SW 1271 (cell line): ENCODE measurements at regions not wholly inside any gene's neighbourhood (a gene's known extent, or its start where the extent isn't known, plus 50 kb on each side); places are given as distances from the start of the nearest gene placed in this dataset.
"Not testable (repeated sequence)": the region's sequence is repeated elsewhere in the genome, so short reads cannot be mapped to it uniquely, and the experiment has no call there.

Experiments
- DNase-seq, 2 experiments: peaks; one replicate each; lab custom pipeline; 2025; lab: John Stamatoyannopoulos, UW

DNA sequence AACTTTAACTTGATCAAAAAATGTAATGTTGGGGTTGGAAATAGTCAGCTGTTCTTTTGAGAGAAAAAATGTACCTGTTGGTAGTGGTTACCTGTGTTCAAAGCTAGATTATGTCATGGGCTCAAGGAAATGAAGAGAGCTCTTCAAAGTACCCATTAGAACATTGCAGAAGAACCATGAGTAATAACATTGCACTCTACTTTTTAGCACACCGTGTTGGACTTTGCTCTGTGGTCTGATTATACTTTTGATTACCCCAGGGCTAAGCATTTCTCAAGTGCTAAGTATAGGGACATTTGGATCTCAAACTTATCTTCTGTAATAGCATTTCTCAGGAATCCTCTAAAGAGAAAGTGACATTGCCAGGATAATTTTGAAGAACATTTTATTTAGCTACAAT is 1122.8 kb upstream of the CELF4 start:
- no peak for DNase-seq

DNA sequence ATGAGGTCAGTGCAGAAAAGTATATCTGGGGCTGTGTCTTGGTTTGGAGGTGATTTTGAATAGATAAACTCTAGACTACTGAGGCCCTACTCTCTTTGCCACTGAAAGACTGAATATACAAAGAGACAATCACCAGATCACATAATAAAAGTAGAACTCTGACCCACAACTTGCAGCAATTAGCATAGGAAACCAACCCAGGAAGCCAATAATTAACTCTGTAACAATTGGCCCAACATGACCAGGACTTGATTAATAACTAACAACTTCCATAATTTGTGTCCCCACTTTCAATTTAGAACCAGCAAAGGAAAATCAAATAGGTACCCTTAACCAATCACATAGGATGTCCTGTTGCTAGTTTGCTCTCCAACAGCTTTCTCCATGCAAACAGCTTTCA is 1104.9 kb upstream of the CELF4 start:
- no peak for DNase-seq

DNA sequence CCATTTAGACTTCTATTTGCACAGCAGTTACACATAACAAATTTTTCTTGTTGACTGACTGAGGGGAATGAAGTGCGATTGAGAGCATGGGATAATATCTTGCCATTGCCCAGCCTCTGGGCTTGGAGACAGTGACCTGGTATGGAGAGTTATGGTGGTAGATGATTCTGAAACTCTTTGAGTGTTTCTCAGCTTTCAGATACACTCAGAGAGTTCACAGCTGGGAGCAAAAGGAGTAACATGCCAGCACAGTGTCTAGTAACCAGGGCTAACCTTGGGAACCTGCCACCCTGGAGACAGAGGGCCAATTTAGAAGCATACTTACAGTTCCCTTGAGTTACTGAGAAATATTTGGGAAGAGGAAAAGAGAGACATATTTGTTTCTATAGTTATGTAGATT is 1099.3 kb upstream of the CELF4 start:
- no peak for DNase-seq

DNA sequence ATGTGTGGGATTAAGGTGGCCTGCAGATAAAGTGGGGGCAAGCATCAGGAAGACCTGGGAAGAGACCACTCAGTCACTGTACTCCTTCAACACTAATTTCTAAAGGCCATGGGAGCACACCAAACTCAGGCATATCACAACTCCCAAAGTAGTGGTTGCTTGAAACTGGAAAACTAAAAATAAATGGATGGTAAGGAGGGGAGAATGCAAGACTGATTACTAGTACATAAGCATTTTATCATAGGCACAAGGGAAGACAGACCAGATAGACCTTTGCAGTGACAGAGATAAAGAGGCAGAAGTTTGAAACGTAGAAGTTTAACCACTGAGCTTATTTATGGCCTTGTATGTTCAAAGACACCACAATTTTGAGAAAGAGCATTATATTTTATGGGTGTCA is 1098.1 kb upstream of the CELF4 start:
- DNase-seq, result no peak

DNA sequence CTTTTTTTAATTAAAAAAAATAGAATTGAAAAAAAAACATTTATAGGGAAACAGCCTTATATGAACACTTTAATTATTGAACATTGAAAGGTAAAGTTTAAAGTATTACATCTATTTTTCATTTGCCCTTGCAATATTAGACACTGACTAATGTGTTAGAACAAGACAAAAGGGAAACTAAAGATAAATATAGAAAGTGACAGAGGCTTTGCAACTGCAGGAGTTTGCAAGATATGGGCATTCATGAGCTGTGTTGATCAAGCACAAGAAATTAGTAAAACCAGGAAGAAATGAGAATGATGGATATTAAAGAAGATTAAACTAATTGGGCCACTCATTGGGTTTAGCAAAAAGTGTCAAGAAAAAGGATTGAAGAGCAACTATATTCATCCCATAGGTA is 1097.7 kb upstream of the CELF4 start:
- no peak for DNase-seq

DNA sequence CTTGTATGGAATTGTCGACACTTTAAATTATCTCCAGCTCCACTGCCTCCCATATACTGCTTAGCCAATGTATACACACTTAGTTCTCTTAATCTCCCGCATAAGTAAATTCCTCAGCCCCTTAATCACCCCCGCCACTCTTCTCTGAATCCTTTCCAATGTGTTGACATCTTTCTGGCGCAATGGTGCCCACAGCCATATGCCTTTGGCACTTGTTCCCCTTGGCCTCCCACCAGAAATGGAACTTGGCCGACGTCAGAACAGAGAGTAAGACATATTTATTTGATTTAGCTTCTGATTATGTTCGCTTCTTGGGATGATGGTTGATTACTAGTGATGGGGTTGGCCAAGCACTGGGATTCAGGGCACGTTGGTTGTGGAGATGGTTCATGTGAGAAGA is 1089.3 kb upstream of the CELF4 start:
- no peak for DNase-seq

DNA sequence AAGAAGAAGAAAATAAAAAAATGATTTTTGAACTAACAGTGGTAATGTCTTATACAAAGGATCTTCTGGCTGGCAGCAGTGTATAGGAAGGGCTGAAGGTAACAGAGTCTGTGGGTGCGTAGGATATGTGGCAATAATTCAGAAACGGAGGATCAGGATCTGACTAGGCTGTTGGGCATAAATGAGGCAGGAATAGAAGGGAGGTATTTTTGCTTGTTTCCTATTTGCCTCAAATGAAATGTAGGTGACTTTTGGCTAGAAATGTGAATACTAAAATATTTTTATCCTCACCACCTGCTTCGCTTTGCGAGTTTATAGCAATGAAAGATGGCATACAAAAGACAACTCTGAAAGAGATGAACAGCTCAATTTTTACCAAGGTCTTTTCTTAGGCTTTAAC is 1086.1 kb upstream of the CELF4 start:
- no peak for DNase-seq

DNA sequence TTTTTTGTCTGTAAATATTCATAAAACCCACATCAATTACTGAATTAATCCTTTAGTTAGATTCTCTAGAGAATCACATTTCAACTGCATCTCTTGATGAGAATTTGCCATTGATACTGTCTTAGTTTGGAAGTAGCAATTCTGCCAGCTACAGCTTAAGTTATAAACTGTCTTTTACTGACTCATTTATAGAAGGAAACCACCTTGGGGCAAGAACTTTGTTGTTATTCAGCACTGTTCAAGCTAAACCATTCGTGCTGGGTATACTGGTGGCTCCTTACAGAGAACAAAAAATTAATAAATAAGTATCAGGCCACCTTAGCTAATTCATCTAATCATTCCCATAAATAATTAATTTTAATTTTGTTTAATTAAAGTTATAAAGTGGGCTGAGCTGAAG is 1082.6 kb upstream of the CELF4 start:
- DNase-seq, result no peak

DNA sequence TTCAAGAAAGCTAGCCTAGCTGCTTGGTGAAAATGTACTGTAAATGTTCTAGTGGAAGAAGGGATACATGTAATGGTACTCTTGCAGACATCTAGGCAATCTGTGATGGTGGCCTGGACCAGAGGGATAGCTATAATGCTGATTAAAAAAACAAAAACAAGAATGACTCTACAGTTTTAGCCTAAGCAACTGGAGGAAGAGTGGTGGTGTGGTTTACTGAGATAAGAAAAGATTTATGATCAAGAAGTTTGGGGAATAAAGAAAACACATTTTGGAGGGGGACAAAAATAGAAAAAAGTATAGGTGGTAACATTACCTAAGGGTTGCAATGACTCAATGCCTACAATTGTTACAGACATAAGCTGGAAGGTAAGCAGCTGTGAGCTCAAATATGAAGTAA is 1080.7 kb upstream of the CELF4 start:
- no peak for DNase-seq

DNA sequence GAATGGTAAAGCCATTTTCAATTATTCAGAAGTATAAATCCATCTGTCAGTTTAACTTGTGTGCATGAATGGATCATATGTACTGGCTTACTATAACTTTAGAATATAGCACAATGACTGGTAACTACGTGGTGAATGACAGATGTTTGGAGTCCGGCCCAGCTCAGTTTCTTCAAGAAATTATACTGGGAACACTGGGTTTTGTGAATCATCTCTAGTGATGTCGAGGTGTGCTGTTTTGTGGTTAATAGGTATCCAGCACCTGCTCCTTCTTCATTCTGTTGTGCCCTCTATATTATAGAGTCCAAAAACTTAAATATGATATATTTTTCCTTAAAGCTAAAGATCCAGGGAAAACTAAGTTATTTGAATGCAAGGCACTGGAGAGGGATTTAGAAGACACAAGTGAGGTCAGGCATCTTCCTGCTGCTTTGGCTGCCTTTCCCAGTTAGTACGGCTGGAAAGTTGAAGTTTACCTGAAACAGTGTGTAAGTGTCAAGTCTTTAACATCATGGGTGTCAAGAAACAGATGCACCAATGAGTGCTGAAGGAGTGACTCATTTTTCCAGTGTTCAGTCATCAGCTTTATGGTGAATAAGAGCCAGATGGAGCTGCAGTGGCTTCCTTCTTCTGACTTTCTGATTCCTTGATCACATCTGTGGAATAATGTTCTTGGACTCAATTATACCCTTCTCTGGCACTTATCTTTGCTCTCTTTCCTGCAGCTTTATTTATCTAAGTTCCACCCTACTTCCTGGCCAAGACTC is 1079.5 kb upstream of the CELF4 start:
- no peak for DNase-seq

DNA sequence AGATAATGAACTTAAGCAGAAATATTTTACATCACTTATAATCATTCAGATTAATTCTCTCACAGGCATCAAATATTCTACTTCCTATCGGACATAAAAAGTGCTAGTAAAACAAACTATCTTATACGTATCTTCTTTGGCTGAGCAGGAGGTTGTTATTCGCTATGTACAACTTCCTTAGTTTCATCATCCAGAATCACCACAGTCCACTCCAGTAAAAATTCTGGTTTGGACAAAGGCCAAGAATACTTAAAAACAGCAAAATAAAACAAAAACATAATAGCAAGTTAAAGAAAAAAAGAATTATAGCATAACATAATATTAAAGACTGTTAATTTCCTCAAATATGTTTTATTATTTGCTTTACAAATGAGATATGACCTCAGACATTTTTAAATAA is 1077.1 kb upstream of the CELF4 start:
- DNase-seq, result no peak

DNA sequence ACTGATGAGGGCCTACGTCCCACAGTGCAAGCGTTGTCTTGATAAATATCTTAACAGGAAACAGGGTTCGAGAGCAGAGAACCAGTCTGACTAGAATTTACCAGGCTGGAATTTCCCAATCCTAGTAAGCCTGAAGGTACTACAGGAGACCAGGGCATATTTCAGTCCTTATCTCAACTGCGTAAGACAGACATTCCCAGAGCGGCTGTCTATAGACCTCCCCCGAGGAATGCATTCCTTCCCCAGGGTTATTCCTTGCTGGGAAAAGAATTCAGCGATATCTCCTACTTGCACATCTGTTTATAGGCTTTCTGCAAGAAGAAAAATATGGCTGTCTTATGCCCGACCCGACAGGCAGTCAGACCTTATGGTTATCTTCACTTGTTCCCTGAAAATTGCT is 1074.1 kb upstream of the CELF4 start:
- not testable (repeated sequence) for DNase-seq

DNA sequence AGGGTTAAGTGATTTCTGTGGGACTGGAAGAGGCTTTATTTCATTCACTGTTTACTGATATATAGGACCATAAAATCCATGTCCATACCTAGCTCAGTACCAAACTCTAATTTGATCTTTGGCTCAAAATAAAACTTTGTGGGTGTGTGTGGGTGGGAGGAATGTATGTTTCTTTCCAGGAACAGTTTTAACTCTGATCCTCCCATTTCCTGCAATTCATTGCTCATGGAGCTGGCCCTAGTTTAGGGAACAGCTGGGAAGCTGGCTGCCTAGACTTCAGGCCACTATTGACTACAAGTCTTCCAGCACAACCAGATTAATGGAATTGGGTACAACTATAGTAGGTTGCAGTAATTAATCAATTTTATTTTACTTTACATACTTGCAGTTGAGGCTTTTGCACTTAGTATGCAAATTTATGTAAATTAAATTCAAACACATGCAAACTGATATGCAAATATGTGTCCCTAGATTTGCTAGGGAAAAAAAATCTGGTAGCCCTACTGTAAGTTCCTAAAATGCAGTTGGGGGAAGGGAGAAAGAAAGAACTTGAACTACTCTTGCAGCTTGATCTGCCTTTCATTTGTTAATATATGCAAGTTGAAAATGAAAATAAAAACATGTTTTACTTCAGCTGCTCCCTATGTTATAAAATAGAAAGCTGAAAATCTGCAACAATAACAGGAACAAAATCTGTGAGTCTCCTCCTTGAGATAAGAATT is 1070.3 kb upstream of the CELF4 start:
- DNase-seq, result no peak

DNA sequence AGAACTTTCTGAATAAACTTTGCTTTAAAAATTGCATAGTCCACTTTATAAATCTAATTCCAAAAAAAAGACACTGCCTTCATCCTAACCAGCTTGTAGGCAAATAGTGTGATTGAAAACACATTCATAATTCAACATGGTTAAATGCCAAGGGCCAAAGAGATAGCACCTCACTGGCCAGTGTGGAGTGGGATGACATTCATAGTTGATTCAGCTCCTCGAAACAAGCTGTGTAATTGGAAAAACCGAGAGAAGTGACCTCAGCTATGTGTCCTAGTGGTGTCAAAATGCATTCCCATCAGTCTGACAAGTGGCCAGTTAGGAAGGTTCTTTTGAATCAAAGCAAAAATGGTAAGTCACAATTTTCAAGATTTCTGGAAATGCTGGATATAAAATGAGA is 1068.5 kb upstream of the CELF4 start:
- DNase-seq, result no peak

DNA sequence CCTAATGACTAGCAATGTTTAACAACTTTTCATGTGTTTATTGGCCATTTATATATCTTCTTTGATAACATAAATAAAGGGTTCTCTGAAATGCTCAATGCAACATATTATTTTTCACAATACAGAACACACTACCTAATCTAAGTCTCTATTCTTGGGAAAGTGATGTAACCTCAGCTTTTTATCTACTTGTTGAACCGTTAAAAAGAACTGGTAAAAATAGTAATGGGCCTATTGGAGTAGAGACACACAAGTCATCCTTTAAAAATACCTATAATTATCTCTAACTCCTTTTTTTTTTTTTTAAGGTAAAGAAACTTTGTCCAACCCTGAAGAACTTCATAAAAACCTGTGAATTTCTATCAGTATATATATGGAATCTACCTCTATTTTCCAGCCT is 1067.7 kb upstream of the CELF4 start:
- no peak for DNase-seq

DNA sequence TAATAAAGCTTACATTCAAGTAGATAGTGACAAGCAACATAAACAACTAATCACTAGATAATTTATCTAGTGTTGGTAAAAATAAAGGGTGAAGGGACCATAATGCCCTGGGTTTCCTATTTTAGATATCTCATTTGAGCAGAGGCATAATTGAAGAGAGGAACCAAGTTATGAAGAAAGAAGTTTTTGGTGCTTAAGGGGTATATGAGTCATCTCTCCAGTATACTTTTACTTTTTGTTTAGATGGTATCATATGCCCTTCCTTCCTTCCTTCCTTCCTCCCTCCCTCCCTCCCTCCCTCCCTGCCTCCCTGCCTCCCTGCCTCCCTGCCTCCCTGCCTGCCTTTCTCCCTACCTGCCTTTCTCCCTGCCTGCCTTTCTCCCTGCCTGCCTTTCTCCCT is 1053.5 kb upstream of the CELF4 start:
- DNase-seq, result no peak

DNA sequence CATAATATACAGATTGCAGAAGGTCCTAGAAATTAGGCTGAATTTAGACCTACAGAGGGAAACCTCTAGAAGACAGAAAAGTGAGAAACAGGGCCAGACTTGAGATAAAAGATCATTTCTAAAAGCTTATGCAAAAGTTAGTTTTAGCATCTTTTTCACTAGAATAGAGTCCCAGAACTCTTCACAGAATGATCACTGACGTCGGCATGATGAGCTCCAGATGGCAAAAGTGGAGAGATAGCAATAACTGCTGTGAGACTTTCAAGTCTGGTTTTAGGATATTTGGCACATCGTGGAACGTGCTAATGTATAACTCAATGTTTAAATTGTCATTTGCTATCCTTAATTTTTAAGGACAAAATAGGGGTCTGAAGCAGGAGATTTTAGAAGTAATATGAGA is 1050.7 kb upstream of the CELF4 start:
- DNase-seq, result no peak

DNA sequence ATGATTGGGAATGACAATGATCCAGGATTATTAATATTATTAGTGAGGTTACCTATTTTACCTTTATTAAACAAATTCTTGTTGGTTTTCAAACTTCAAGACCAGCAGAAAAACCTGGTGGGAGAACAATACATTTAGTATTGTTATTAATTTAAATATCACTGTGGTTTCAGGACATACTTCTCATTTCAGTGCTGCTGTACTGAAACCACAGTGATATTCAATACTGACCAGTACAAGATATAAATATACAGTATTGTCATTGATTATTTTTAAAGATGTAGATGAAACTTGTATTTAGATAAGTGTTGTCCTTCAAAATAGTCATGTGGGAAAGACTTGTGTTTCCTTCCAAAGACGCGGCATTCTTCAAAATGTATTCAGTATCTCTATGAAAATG is 1047.3 kb upstream of the CELF4 start:
- DNase-seq, result no peak

DNA sequence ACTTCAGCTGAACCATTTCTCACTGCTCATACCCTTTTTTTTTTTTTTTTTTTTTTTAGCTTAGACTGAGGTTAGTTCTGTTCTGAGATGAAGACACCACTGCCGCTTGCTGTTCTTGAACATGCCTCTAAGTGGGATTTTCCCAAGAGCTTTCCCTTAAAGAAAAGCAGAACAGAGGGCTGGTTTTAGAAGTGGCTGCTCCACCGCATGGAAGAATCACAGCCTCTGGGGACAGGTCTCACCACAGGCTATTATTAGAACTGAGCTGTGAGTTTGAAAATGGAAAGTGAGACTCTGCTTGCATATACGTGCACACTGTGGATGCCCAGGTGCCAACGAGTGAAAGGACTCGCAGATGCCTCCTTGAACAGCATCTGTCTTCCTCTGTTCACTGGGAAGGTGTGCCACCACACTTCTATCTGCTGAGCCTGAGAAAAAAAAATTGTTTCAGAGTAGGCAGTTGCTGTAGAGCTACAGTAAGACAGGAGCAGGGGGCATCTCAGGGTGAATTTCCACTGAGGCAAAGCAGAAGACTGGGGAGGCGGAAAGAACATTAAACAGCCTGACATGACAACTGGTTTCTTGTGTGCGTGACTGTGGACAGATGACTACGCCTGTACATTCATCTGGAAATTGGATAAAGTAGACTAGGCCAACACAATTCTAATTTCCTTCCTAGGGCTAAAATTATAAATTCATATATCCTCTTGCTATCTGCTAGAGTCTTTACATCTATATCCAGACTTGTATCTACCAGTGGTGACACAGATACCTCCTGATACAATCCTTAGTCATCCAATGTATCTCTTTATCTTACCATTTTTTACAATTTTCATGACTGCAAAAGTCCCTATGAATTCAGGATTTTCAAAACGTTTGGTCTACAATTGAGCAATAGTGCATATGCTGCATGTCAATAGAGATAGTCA is 1045.7 kb upstream of the CELF4 start:
- no peak for DNase-seq

DNA sequence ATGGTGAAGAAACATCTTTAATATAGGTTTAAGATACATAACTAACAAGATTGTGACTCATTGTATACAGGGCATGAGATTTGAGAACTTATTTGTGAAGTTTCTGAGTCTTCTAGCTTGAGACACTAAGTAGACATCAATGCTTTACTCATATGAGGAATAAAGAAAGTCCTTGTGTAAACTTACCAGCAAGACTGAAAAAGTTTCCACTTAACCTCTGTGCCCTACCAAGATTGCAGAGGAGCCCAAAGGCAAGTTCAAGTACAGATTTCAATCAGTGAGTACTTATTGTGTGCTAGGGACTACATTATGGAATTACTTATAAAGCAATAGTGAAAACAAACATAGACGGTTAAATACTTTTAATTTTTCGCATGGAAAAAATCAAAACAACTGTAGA is 1041.2 kb upstream of the CELF4 start:
- no peak for DNase-seq

DNA sequence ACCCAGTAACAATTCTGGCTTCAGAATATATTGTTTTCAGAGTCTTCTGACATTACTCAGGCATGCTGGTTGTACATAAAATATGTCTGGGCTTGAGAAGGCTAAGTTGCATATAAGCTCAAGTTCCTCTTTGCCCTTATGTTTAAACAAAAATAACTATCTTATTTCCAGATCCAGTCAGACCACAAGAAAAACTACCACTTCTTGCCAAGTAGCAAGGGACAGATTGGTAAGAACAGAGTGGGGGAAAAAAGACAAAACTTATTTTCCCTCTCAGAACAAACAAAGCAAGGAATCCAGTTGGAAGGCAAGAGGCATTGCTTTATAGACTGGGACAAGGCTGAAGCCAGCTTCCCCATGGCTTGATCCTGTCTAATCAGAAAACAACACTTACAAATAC is 1036.7 kb upstream of the CELF4 start:
- no peak for DNase-seq

DNA sequence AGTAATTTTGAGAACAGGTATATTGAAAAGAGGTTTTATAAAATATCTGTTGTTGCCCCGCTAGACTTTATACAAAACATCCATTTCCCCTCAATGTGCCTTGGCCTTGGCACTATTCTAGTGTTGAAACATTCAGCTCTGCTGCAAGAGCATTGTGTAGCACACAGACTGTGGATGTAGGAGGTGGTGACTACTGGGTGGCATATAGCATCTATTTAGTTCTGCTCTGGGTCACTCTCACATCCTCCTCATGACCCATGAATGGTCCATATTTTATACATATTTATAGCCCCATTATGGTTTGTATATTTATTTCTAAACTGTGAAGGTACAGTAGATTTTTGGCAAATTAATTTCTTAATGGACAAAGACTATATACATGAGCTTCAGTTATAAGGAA is 1022.0 kb upstream of the CELF4 start:
- DNase-seq, result no peak

DNA sequence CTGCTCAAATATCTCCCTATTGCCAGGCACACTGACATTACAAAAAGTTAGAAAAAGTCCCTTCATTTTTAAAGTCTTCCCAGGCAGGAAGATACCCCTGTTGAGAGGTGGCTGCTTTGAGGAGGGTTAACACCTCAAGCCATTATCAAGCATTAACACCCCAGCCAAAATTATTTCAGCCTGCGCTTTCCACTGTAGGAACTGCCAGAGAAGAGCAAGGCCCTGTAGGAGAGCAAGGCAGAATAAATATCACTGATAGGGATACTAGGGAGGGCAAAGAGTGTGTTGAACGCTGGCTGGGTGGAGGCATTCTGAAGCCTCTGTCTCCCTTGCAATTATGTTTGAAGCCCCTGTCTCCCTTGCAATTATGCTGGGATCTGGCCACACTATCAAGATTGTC is 1020.7 kb upstream of the CELF4 start:
- DNase-seq, result no peak
